ENCODE measurements at regions not wholly inside any gene's neighbourhood (a gene's known extent, or its start where the extent isn't known, plus 50 kb on each side); places are given as distances from the start of the nearest gene placed in this dataset.

GRCh38 chr9:107154766-107155165 lies 128.3 kb upstream of the RAD23B start:
- TF ChIP-seq POLR2A (IDR thresholded peaks at IDR 0.05; ENCODE audit: control extremely low read depth in 1 of 2, low read depth in 2 of 2, low read length in 2 of 2) (no peak), NRF1 (IDR thresholded peaks at IDR 0.05; ENCODE audit: low read depth, low read length) (no peak), CTCF (IDR thresholded peaks at IDR 0.05; ENCODE audit: control extremely low read depth in 1 of 3, insufficient read depth in 1 of 3, low read depth in 1 of 3, low read length in 3 of 3) (no peak), SRF (IDR thresholded peaks at IDR 0.05; ENCODE audit: low read depth, low read length) (no peak), CTBP2 (IDR thresholded peaks at IDR 0.05; ENCODE audit: borderline replicate concordance, insufficient read depth, insufficient read length, low read length) (no peak), JUND (IDR thresholded peaks at IDR 0.05; ENCODE audit: low read length) (no peak), TAF7 (optimal IDR thresholded peaks at IDR 0.05; ENCODE audit: borderline replicate concordance, low read depth, low read length) (no peak), TAF1 (IDR thresholded peaks at IDR 0.05; ENCODE audit: low read depth, low read length) (no peak), EP300 (IDR thresholded peaks at IDR 0.05; ENCODE audit: borderline replicate concordance in 1 of 2, low read depth in 2 of 2, low read length in 2 of 2) (no peak), TCF12 (IDR thresholded peaks at IDR 0.05; ENCODE audit: low read depth, low read length) (no peak), PHF8 (conservative IDR thresholded peaks at IDR 0.05; ENCODE audit: low read depth, low read length) (no peak), EZH2 (IDR thresholded peaks at IDR 0.05; ENCODE audit: low read depth, low read length, severe bottlenecking) (no peak), JUN (IDR thresholded peaks at IDR 0.05; ENCODE audit: low read depth, low read length) (no peak)
